NCI-H82 treated with DMSO at 0.1 percent for 48 hours (cell line): ENCODE measurements at regions not wholly inside any gene's neighbourhood (a gene's known extent, or its start where the extent isn't known, plus 50 kb on each side); places are given as distances from the start of the nearest gene placed in this dataset.
"Not testable (repeated sequence)": the region's sequence is repeated elsewhere in the genome, so short reads cannot be mapped to it uniquely, and the experiment has no call there.

ENCODE experiments used
- DNase-seq: peaks from one replicate; lab custom pipeline; 2025; ENCODE audit not compliant: unreplicated experiment; lab: John Stamatoyannopoulos, UW

DNA sequence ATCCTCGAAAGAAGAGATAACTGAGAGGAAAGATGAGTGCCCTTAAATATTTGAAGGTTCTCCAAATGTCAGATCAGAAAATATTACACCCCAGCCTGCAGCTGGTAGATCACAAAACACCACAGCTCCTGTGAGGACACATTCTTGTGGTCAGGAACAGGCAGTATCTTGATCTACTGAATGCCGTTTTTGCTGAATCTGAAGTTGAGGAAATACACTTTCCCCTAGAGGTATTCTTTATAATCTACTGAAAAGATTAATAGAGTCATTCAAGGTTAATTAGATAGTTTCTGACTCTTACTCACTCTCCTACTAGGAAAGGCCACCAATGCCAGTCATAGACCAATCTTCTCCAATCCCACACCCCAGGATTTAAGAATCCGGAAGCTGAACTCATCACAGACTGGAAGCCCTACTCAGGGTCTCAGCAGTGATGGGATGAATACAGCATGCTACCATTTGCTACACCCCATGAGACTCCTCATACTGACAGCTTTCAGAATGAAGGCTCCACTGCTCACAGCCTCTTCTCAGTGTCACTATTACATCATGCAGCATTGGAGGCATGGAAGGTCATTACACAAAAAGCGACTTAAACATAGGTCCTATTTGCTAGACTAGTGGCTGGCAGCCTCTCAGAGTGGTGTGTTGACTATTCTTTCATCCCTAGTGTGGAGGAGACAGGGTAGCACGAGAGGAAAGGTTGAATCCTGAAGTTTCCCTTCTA, 143.9 kb upstream of the SLC1A3 start:
- DNase-seq: no peak

DNA sequence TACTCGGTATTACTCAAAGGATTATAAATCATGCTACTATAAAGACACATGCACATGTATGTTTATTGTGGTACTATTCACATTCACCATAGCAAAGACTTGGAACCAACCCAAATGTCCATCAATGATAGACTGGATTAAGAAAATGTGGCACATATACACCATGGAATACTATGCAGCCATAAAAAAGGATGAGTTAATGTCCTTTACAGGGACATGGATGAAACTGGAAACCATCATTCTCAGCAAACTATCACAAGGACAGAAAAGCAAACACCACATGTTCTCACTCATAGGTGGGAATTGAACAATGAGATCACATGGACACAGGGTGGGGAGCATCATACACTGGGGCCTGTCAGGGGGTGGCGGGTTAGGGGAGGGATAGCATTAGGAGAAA, 130.5 kb upstream of the SLC1A3 start:
- DNase-seq: not testable (repeated sequence)

DNA sequence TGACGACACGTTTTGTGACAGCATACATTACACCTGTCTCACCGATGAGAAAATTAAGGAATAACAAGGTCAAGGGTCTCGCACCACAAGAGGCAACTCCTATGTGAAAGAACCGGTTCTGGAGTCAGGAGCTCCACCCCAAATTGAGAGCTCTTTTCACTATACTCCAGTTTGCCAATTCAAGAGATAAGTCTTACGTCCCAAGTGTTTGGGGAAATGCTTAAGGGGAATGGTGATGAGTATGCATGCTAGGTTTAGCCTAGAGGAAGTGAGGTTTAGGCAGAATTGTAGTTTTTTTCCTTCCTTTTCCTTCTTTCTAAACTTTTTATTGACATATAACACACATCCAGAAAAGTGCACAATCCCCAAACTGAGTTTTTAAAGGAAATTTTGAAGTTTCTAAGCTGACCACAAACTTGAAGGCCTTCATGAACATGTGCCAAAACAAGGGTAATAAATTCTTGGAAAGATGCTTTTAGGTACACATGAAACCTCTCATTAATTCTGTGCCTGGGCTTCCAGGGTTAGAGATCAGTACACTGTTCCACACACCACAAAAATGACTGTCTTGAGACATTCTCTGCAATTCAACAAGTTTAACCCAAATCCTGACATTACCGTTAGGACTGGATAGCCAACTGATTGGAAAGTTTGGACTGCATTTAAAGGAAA, 127.6 kb upstream of the SLC1A3 start:
- no peak for DNase-seq

DNA sequence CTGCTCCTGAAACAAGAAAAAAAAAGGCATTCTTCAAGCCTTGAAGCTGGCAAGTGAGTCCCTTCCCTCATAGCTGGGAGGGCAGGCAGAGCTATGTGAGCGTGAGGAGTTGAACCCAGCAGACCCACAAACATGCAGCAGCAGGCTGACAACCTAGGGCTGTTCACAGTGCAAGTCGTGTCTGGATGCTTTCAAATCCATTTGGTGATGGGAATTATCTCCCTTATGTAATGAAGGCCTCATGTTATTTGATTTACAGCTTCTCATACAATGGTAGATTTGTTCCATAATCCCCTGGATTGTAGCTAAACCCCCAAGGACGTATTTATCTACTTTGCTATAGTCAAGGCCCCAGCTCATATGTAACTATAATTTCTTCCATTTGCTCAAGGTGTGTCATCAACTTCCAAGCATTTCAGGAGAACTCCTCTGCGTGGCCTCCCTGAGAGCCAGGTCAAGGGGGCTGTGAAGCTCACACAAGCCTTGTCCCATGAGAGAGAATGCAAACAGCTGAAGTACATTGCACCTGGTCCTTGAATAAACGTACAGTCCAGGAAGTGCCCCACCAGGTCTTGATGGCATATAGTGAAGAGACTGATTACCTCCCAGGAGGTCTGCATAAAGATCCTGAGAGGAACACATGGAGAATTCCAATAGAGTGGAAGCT, 124.8 kb upstream of the SLC1A3 start:
- DNase-seq: no peak

- no peak for DNase-seq
Observed at GRCh38 chr5:36482812-36483211, 123.6 kb upstream of the SLC1A3 start.

DNA sequence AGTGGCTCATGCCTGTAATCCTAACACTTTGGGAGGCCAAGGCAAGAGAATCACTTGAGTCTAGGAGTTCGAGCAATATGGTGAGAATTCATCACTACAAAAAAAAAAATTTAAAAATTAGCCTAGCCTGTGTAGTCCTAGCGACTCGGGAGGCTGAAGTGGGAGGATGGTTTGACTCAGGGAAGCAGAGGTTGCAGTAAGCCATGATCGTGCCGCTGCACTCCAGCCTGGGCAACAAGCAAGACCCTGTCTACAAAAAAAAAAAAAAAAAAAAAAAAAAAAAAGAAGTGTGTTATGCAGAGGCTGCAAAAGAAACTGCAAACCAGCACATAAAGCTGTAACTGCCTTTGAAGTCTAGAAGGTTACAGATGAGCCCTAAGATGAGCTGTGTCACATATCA, 116.9 kb upstream of the SLC1A3 start:
- no peak for DNase-seq

GRCh38 chr5:36491856-36492255, 114.5 kb upstream of the SLC1A3 start:
- peak; percentile 3 for DNase-seq

DNA sequence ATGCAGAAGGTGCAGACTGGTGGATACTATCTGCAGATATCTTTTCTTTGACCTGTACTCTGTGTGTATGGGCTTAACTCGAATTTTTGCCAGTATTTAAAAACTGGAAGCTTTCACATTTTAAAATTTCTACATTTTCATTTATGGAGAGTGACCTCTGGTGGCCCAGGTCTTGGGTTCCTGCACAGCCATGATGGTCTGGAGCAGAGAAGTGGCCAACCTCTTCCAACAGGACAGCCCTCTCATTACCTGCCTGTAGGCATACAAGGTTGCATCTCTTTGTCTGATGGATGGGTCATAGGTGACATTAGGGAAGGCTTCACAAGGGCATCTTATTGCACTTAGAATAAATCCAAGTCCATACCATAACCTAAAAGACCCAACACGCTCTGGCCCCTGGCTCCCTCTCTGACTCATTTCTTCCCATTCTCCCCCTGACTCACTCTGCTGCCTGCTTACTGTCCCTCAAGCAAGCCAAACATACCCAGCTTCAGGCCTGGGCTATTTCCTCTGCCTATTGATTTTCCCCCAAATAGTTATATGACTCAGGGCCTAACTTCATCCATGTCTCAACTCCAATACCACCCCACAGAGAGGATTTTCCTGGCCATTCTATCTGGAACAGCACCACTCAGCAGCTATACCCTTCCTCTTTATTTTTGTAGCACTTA, 113.3 kb upstream of the SLC1A3 start:
- DNase-seq: no peak

- no peak for DNase-seq
Observed at GRCh38 chr5:36494028-36494427, 112.4 kb upstream of the SLC1A3 start.

GRCh38 chr5:36494841-36495601, 111.4 kb upstream of the SLC1A3 start:
- DNase-seq: no peak

DNA sequence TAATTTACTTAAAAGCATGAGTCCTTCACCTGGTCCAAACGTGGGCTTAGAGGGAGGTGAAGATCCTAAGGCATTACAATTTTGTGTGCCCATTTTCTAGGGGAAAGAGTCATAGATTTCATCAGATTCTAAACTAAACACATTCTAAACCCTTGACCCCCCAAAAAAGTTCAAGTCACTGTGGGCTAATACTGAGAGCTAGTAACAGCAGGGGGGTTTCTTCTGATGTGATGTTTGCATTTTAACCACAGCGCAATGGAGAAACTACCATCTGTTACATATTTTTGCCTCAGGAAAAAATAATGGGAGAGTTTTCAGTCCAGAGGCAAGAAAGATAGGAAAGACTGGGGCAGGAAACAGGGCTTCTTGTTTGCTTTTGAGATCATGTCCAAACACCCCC, 110.8 kb upstream of the SLC1A3 start:
- DNase-seq: no peak

- DNase-seq: no peak
Observed at GRCh38 chr5:36496471-36496870, 109.9 kb upstream of the SLC1A3 start.

DNA sequence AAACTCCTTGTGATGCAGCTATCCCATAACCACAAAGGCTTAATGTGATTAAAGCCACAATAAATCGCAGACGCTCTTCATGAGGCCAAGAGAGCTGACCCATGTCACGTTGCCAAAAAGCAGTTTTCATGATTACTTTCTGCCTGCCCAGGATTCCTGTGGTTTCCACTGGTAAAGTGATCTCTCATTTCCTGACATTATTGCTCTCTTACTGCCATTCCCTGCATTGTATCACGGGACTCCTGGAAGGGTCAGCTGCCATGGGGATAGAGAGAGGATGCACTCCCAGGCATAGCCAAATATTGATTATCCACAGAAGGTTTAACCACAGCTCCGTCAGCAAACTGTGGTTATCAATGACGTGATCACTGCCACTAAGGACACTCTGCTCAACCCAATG, 103.8 kb upstream of the SLC1A3 start:
- no peak for DNase-seq

- no peak for DNase-seq
Observed at GRCh38 chr5:36505021-36505420, 101.4 kb upstream of the SLC1A3 start.

DNA sequence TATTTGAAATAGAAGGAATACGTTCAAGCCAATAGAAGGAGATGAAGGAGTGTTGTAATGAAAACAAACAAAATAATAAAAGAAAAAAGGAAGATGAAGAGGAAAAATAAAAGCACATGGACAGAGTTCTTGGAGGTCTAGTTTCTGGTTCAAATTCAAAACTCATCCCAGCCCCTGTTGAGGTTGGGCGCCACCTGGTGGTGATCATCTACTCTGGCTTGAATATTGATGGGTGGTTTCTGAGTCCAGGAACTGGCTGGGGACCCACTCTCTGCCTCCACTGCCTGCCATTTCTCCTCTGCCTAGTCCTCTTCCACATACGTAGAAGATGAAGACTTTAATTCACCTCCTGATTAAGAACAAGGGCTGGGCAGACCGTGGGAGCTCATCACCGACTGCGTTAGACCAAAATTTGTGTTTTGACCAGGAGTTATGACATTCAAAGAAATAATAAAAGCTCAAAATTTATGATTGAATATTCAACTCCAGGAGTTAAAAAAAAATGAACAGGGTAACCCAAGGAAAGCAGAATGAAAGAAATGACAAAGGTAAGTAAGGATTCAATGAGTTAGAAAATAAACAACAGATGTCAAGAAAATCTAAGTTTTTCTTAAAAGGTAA, 99.0 kb upstream of the SLC1A3 start:
- DNase-seq: peak; percentile 41

- not testable (repeated sequence) for DNase-seq
Observed at GRCh38 chr5:36508331-36508730, 98.1 kb upstream of the SLC1A3 start.

- not testable (repeated sequence) for DNase-seq
Observed at GRCh38 chr5:36513647-36514046, 92.8 kb upstream of the SLC1A3 start.

- DNase-seq: no peak
Observed at GRCh38 chr5:36519881-36520280, 86.5 kb upstream of the SLC1A3 start.

GRCh38 chr5:36521219-36521618, 85.2 kb upstream of the SLC1A3 start:
- no peak for DNase-seq
